ENCODE measurements at regions not wholly inside any gene's neighbourhood (a gene's known extent, or its start where the extent isn't known, plus 50 kb on each side); places are given as distances from the start of the nearest gene placed in this dataset.

DNA sequence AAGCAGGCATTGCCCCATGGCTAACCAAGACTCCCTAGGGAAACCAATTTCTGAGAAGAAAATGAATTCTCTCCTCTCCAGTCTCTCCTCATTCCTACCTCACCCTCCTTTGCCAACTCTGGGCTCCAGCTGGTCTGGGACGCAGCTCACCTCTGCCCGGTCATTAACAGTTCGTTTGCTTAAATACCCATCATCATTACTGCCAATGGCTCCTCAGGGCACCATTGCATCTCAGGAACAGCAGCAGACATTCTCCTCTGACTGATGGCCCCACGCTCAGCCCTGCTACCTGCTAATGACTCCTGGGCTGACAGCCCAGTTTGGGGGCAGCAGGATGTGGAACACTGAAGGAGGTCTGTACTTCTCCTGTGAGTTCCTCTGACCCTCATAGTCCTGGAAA, 462.0 kb downstream of the INSC start:
- Mint-ChIP-seq H3K4me3 (no peak overlapping the region), H3K9me3 (no peaks in the 10 kb centered on the region), H3K27ac (no peak overlapping the region), H3K36me3 (no peaks in the 10 kb centered on the region), H3K27me3 (peaks cover 2% of the 10 kb centered on the region), H3K4me1 (no peaks in the 10 kb centered on the region)
- ATAC-seq (ENCODE audit: low read depth) (no peak), DNase-seq (no peak)
- POLR2A ChIA-PET, result no interaction called here

GRCh38 chr11:15577519-15577918, 462.8 kb downstream of the INSC start:
- H3K36me3 Mint-ChIP-seq, result no peaks in the 10 kb centered on the region
- no peaks in the 10 kb centered on the region for H3K4me1 Mint-ChIP-seq
- DNase-seq (no peak), ATAC-seq (ENCODE audit: low read depth) (no peak)
- peaks cover 2% of the 10 kb centered on the region for H3K27me3 Mint-ChIP-seq
- H3K9me3 Mint-ChIP-seq, result no peaks in the 10 kb centered on the region
- POLR2A ChIA-PET, result no interaction called here
- no peak overlapping the region for H3K4me3 Mint-ChIP-seq
- H3K27ac Mint-ChIP-seq, result no peak overlapping the region

- POLR2A ChIA-PET, result no interaction called here
- ATAC-seq (ENCODE audit: low read depth), result no peak
- H3K4me1 Mint-ChIP-seq, result no peaks in the 10 kb centered on the region
- H3K4me3 Mint-ChIP-seq, result no peak overlapping the region
- no peaks in the 10 kb centered on the region for H3K9me3 Mint-ChIP-seq
- DNase-seq, result no peak
- H3K27ac Mint-ChIP-seq, result no peak overlapping the region
- H3K36me3 Mint-ChIP-seq, result no peaks in the 10 kb centered on the region
- peaks cover 2% of the 10 kb centered on the region for H3K27me3 Mint-ChIP-seq
Measured at GRCh38 chr11:15579287-15580001, 464.7 kb downstream of the INSC start.

DNA sequence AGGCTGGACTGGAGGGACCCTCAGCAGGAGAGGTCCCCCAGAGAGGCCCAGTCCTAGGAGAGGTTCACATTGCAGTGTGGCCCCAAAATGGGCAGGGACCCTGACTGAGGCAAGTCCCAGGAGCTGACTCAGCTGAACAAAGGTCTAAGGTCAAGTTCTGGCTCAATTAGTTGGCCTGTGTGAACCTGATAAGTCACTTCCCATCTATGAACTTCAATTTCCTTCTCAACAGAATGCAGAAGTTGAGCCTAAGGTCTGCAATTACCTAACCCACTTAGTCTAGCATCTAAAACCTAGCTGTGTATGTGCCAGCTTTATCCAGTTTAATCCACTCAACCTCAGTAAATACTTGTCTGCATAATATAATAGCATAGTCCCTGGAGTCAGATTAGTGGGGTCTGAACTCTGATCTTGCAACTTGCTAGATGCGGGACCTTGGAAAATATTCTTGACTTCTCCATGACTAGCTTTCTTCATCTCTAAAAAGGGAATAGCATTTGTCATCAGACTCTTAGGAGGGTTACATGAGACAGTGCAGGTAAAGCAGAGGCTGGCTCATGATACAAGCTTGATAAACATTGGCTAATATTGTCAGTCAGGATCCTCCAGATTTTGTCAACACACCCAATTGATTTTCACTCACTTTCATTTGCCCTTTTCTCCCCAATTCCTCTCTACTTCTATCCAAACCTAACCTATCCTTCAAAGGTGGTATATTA, 465.5 kb downstream of the INSC start:
- Mint-ChIP-seq H3K27ac (no peak overlapping the region), H3K4me3 (no peak overlapping the region), H3K9me3 (no peaks in the 10 kb centered on the region), H3K4me1 (no peaks in the 10 kb centered on the region), H3K27me3 (peaks cover 2% of the 10 kb centered on the region), H3K36me3 (no peaks in the 10 kb centered on the region)
- DNase-seq, result no peak
- no peak for ATAC-seq (ENCODE audit: low read depth)
- POLR2A ChIA-PET, result no interaction called here

GRCh38 chr11:15580775-15581095, 466.0 kb downstream of the INSC start:
- Mint-ChIP-seq H3K4me3 (no peak overlapping the region), H3K9me3 (no peaks in the 10 kb centered on the region), H3K36me3 (no peaks in the 10 kb centered on the region), H3K27me3 (peaks cover 2% of the 10 kb centered on the region), H3K27ac (no peak overlapping the region), H3K4me1 (no peaks in the 10 kb centered on the region)
- POLR2A ChIA-PET, result no interaction called here
- DNase-seq (no peak), ATAC-seq (ENCODE audit: low read depth) (no peak)

DNA sequence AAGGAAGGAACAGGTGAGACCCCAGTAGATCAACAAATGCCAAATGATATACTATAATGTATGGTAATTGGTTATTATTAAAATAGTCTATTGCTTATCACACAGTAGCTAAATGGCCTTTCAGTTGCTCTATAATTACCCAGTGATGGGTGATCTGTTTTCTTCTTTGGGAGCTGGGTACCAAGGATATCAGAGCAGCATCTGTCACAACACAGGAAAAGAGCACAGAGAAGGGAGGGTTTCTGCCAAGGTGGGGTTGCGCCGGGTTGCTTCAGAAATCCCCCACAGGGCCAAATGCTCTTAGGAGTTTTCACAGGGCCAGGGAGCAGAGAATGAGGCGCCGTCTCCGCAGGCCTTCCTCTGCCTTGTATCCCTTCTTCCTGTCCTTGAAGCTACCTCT, 469.4 kb downstream of the INSC start:
- POLR2A ChIA-PET, result no interaction called here
- no peaks in the 10 kb centered on the region for H3K9me3 Mint-ChIP-seq
- no peaks in the 10 kb centered on the region for H3K4me1 Mint-ChIP-seq
- DNase-seq (no peak), ATAC-seq (ENCODE audit: low read depth) (no peak)
- no peaks in the 10 kb centered on the region for H3K36me3 Mint-ChIP-seq
- no peak overlapping the region for H3K27ac Mint-ChIP-seq
- H3K27me3 Mint-ChIP-seq, result no peaks in the 10 kb centered on the region
- no peak overlapping the region for H3K4me3 Mint-ChIP-seq

- POLR2A ChIA-PET, result no interaction called here
- DNase-seq (no peak), ATAC-seq (ENCODE audit: low read depth) (no peak)
- H3K27ac Mint-ChIP-seq, result no peak overlapping the region
- H3K9me3 Mint-ChIP-seq, result no peaks in the 10 kb centered on the region
- no peaks in the 10 kb centered on the region for H3K36me3 Mint-ChIP-seq
- H3K4me3 Mint-ChIP-seq, result no peak overlapping the region
- no peaks in the 10 kb centered on the region for H3K4me1 Mint-ChIP-seq
- H3K27me3 Mint-ChIP-seq, result no peaks in the 10 kb centered on the region
Measured at GRCh38 chr11:15585602-15586331, 471.0 kb downstream of the INSC start.

- DNase-seq, result no peak
- H3K27ac Mint-ChIP-seq, result no peak overlapping the region
- H3K27me3 Mint-ChIP-seq, result no peaks in the 10 kb centered on the region
- ATAC-seq (ENCODE audit: low read depth), result no peak
- no peaks in the 10 kb centered on the region for H3K4me1 Mint-ChIP-seq
- no peaks in the 10 kb centered on the region for H3K36me3 Mint-ChIP-seq
- POLR2A ChIA-PET, result no interaction called here
- no peaks in the 10 kb centered on the region for H3K9me3 Mint-ChIP-seq
- H3K4me3 Mint-ChIP-seq, result no peak overlapping the region
Measured at GRCh38 chr11:15586741-15587473, 472.2 kb downstream of the INSC start.

- Mint-ChIP-seq H3K27me3 (no peaks in the 10 kb centered on the region), H3K4me3 (no peak overlapping the region), H3K9me3 (no peaks in the 10 kb centered on the region), H3K4me1 (no peaks in the 10 kb centered on the region), H3K36me3 (no peaks in the 10 kb centered on the region), H3K27ac (no peak overlapping the region)
- POLR2A ChIA-PET, result no interaction called here
- no peak for DNase-seq
- ATAC-seq (ENCODE audit: low read depth), result no peak
Measured at GRCh38 chr11:15589070-15589626, 474.4 kb downstream of the INSC start.

DNA sequence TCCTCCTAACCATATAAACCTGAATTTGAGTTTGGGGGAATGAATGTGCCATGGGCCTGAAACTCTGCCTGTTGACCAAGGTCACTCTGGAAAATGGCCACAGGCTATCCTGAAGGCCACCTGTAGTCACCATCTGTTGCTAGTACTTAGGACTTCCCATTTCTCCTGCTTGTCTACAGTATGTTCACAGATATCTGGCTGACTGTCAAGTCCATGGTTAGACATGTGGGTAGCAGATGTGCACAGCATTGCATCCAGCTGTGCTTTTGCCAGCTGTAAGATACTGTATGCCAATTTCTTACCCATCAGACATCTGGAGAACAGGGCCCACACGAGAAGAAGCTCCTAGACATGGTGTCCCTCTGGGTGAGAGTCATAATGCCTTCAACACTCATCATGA, 475.4 kb downstream of the INSC start:
- POLR2A ChIA-PET, result no interaction called here
- no peak for ATAC-seq (ENCODE audit: low read depth)

GRCh38 chr11:15591112-15591537, 476.4 kb downstream of the INSC start:
- no peaks in the 10 kb centered on the region for H3K9me3 Mint-ChIP-seq
- POLR2A ChIA-PET, result no interaction called here

More for the DNA sequence above, 475.4 kb downstream of the INSC start:
- no peak for DNase-seq
- Mint-ChIP-seq H3K4me3 (no peak overlapping the region), H3K36me3 (no peaks in the 10 kb centered on the region), H3K4me1 (no peaks in the 10 kb centered on the region), H3K27ac (no peak overlapping the region), H3K27me3 (no peaks in the 10 kb centered on the region), H3K9me3 (no peaks in the 10 kb centered on the region)

GRCh38 chr11:15594607-15595006, 479.9 kb downstream of the INSC start:
- Mint-ChIP-seq H3K4me1 (no peaks in the 10 kb centered on the region), H3K36me3 (no peaks in the 10 kb centered on the region), H3K4me3 (no peak overlapping the region), H3K27ac (no peak overlapping the region), H3K27me3 (no peaks in the 10 kb centered on the region), H3K9me3 (no peaks in the 10 kb centered on the region)
- ATAC-seq (ENCODE audit: low read depth), result no peak
- DNase-seq, result no peak
- POLR2A ChIA-PET, result no interaction called here

More at GRCh38 chr11:15591112-15591537, 476.4 kb downstream of the INSC start:
- H3K4me1 Mint-ChIP-seq, result no peaks in the 10 kb centered on the region
- no peaks in the 10 kb centered on the region for H3K27me3 Mint-ChIP-seq
- no peak overlapping the region for H3K27ac Mint-ChIP-seq
- no peaks in the 10 kb centered on the region for H3K36me3 Mint-ChIP-seq
- no peak overlapping the region for H3K4me3 Mint-ChIP-seq
- ATAC-seq (ENCODE audit: low read depth) (no peak), DNase-seq (no peak)

DNA sequence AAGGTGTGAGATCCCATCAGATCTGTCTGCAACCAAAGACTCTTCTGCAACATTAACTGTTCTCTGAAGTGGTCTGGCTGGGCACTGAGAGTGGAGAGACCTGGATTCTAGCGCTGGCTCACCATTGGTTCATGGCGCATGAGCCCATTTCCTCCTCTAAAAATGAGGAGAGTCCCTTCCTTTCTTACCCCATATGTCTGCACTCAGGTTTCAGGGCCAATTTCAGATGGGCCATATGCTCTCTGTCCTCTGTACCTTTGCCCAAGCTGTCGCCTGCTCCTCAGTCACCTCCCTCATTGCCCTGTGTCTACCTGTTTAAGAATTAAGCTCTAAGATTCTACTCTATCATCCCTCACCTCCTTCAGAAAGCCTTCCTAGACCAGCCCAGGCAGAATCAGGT, 484.7 kb downstream of the INSC start:
- DNase-seq (no peak), ATAC-seq (ENCODE audit: low read depth) (no peak)
- no peak overlapping the region for H3K4me3 Mint-ChIP-seq
- H3K36me3 Mint-ChIP-seq, result no peaks in the 10 kb centered on the region
- POLR2A ChIA-PET, result no interaction called here
- no peaks in the 10 kb centered on the region for H3K4me1 Mint-ChIP-seq
- no peaks in the 10 kb centered on the region for H3K27me3 Mint-ChIP-seq
- no peaks in the 10 kb centered on the region for H3K9me3 Mint-ChIP-seq
- H3K27ac Mint-ChIP-seq, result no peak overlapping the region

Data from activated naive CD8-positive, alpha-beta T cell treated with anti-CD3 and anti-CD28 coated beads, Interleukin-2, amount 10 ng/mL, durations not matched to agents 7 days and 5 days (primary cell).